GM12878 (cell line): ENCODE measurements at regions not wholly inside any gene's neighbourhood (a gene's known extent, or its start where the extent isn't known, plus 50 kb on each side); places are given as distances from the start of the nearest gene placed in this dataset.

Source experiments
- ATF3 ChIP-seq: IDR thresholded peaks from 2 replicates; pipeline ENCODE4 v1.6.1; 2011; ENCODE audit warnings: low read depth, mild to moderate bottlenecking, low read length, moderate library complexity, borderline replicate concordance; ENCODE audit errors: extremely low read depth
- CHD2 ChIP-seq: IDR thresholded peaks from 2 replicates; pipeline ENCODE4 v1.6.1; 2011; ENCODE audit warnings: low read depth, low read length, improper control_type of control experiment, borderline replicate concordance
- CREM ChIP-seq: IDR thresholded peaks from 2 replicates; pipeline ENCODE4 v1.6.1; 2014; ENCODE audit warnings: antibody characterized with exemption, low read depth
- CTCF ChIP-seq, 3 experiments: IDR thresholded peaks in 2 of 3; conservative IDR thresholded peaks in 1 of 3; 2 replicates each; pipeline ENCODE4 v1.5.1; 2011; ENCODE audit warnings: low read depth in 3 of 3, low read length in 3 of 3, mild to moderate bottlenecking in 3 of 3, control low read depth in 2 of 3, moderate library complexity in 2 of 3, inconsistent platforms in 1 of 3, mixed read lengths in 1 of 3; ENCODE audit not compliant: control insufficient read depth in 2 of 3, insufficient read depth in 1 of 3; ENCODE audit errors: extremely low read depth in 1 of 3
- NFYA ChIP-seq: IDR thresholded peaks from 2 replicates; pipeline ENCODE4 v1.6.1; 2011; ENCODE audit warnings: low read depth, mild to moderate bottlenecking, low read length, improper control_type of control experiment, borderline replicate concordance
- PAX8 ChIP-seq: fragments of 450-650 bp; IDR thresholded peaks from 2 replicates; pipeline ENCODE4 v1.6.1; 2017; ENCODE audit warnings: mild to moderate bottlenecking, moderate library complexity
- POLR2A ChIP-seq: IDR thresholded peaks from 2 replicates; pipeline ENCODE4 v1.6.1; 2011; ENCODE audit warnings: low read depth, mild to moderate bottlenecking, low read length
- TF ChIP-seq, protein P1 (sequence below): fragments of 450-650 bp; IDR thresholded peaks from 2 replicates; pipeline ENCODE4 v1.6.1; 2017; ENCODE audit warnings: mild to moderate bottlenecking, moderate library complexity

DNA sequence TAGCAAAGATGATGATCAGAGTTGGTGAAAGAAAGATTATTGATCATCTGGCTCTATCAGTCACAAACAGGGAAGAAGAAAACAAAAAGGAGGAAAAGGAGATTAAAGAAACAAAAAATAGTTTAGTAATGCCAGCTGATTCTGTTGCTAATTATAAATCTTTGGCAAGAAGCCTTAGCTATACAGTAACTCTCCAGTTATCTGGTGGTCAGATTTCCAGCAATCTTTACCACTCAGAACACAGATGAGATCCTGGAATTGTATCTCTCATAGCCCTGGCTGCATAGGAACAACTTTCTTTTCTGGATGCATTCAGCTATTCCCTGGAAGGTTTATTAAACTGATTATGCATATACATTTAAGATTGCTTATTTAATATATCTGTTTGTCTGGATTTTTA is 256.8 kb upstream of the ZEB2 start:
- TF ChIP-seq POLR2A (no peak), CTCF (IDR thresholded peaks at IDR 0.05 in 2 of 3, conservative IDR thresholded peaks at IDR 0.05 in 1 of 3; ENCODE audit: control insufficient read depth in 2 of 3, extremely low read depth in 1 of 3, insufficient read depth in 1 of 3, low read depth in 3 of 3, low read length in 3 of 3) (no peak), ATF3 (no peak), CHD2 (no peak), CREM (no peak), NFYA (no peak), PAX8 (no peak)
- TF ChIP-seq, protein P1, sequence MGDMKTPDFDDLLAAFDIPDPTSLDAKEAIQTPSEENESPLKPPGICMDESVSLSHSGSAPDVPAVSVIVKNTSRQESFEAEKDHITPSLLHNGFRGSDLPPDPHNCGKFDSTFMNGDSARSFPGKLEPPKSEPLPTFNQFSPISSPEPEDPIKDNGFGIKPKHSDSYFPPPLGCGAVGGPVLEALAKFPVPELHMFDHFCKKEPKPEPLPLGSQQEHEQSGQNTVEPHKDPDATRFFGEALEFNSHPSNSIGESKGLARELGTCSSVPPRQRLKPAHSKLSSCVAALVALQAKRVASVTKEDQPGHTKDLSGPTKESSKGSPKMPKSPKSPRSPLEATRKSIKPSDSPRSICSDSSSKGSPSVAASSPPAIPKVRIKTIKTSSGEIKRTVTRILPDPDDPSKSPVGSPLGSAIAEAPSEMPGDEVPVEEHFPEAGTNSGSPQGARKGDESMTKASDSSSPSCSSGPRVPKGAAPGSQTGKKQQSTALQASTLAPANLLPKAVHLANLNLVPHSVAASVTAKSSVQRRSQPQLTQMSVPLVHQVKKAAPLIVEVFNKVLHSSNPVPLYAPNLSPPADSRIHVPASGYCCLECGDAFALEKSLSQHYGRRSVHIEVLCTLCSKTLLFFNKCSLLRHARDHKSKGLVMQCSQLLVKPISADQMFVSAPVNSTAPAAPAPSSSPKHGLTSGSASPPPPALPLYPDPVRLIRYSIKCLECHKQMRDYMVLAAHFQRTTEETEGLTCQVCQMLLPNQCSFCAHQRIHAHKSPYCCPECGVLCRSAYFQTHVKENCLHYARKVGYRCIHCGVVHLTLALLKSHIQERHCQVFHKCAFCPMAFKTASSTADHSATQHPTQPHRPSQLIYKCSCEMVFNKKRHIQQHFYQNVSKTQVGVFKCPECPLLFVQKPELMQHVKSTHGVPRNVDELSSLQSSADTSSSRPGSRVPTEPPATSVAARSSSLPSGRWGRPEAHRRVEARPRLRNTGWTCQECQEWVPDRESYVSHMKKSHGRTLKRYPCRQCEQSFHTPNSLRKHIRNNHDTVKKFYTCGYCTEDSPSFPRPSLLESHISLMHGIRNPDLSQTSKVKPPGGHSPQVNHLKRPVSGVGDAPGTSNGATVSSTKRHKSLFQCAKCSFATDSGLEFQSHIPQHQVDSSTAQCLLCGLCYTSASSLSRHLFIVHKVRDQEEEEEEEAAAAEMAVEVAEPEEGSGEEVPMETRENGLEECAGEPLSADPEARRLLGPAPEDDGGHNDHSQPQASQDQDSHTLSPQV = no peak
